Kidney (tissue), 13 donors: ENCODE measurements at regions not wholly inside any gene's neighbourhood (a gene's known extent, or its start where the extent isn't known, plus 50 kb on each side); places are given as distances from the start of the nearest gene placed in this dataset.

Experiments
- DNase-seq, 5 donors: peaks; one replicate each; pipeline ENCODE4 v3.0.0-alpha.2; 2013 to 2020
- FAIRE-seq: peaks from 2 replicates; lab custom pipeline; 2012; peaks lifted over from hg19 to GRCh38; lab: Jason Lieb, UNC
- H3K27ac ChIP-seq, 2 donors: one replicate each; pipeline ENCODE4 v1.7.0; 2013; ENCODE audit warnings: low read depth in 2 of 2, low read length in 2 of 2, inconsistent platforms in 1 of 2
- H3K27me3 ChIP-seq: one replicate; pipeline ENCODE4 v1.7.1; 2013; ENCODE audit warnings: low read length, inconsistent platforms; ENCODE audit not compliant: control insufficient read depth, insufficient read depth
- H3K36me3 ChIP-seq, 3 donors: one replicate each; pipeline versions ENCODE4 v1.7.0 to v1.7.1; 2013; ENCODE audit warnings: low read length in 3 of 3, control low read depth in 1 of 3, inconsistent platforms in 1 of 3; ENCODE audit not compliant: insufficient read depth in 3 of 3, control insufficient read depth in 2 of 3
- H3K4me1 ChIP-seq, 3 donors: one replicate each; pipeline versions ENCODE4 v1.7.0 to v1.7.1; 2013; ENCODE audit warnings: low read length in 3 of 3, inconsistent platforms in 1 of 3, low read depth in 1 of 3; ENCODE audit not compliant: control insufficient read depth in 2 of 3, insufficient read depth in 2 of 3
- H3K4me3 ChIP-seq, 3 donors: one replicate each; pipeline versions ENCODE4 v1.7.0 to v1.8.1; 2013; ENCODE audit warnings: low read length in 3 of 3, control low read depth in 1 of 3, inconsistent platforms in 1 of 3
- H3K9ac ChIP-seq, 3 donors: one replicate each; pipeline versions ENCODE4 v1.7.0 to v1.7.1; 2013; ENCODE audit warnings: low read length in 3 of 3, control low read depth in 1 of 3, inconsistent platforms in 1 of 3
- H3K9me3 ChIP-seq, 3 donors: one replicate each; pipeline versions ENCODE4 v1.7.0 to v1.7.1; 2013; ENCODE audit warnings: low read length in 3 of 3, control low read depth in 1 of 3, inconsistent platforms in 1 of 3; ENCODE audit not compliant: control insufficient read depth in 2 of 3, insufficient read depth in 1 of 3
- intact Hi-C: fragments of 100-400 bp; cut with DNase I; formaldehyde crosslinking; loops from one replicate; pipeline ENCODE4 v1.11.1; 2022
- TF ChIP-seq, protein P1 (sequence below): IDR thresholded peaks from 3 replicates; pipeline ENCODE4 v1.5.1; 2012; ENCODE audit warnings: mild to moderate bottlenecking, moderate library complexity, borderline replicate concordance; ENCODE audit not compliant: insufficient read depth; ENCODE audit errors: extremely low read depth
- donor health status: control.
- donor health status: control.
- donor health status: control.
- donor health status: control.
- donor health status: control.
- donor health status: DM: yes; HTN: yes; CAD: no.
- donor health status: Normal renal cell carcinoma (clear cell type).

DNA sequence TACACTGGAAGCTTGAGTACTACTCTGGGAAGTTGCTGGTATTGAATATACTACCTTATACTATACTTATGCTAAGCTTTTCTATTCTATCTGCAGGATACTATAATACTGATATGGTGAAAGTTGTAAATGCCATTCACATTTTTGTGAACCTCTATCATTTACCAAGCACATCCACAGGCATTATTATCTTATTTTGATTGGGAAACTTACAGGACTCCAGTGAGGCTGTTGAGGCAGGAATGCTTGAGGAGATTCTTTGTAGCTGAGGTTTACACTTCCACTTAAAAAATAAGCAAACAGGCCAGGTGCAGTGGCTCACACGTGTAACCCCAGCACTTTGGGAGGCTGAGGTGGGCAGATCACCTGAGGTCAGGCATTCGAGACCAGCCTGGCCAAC is 442.9 kb downstream of the QKI start:
- Histone ChIP-seq H3K27ac (no peak overlapping the region), H3K36me3 (no peaks in the 10 kb centered on the region), H3K9ac (no peak overlapping the region), H3K4me3 (no peak overlapping the region), H3K9me3 (no peaks in the 10 kb centered on the region), H3K4me1 (no peaks in the 10 kb centered on the region), H3K27me3 (no peaks in the 10 kb centered on the region)
- FAIRE-seq: no peak
- TF ChIP-seq, protein P1, sequence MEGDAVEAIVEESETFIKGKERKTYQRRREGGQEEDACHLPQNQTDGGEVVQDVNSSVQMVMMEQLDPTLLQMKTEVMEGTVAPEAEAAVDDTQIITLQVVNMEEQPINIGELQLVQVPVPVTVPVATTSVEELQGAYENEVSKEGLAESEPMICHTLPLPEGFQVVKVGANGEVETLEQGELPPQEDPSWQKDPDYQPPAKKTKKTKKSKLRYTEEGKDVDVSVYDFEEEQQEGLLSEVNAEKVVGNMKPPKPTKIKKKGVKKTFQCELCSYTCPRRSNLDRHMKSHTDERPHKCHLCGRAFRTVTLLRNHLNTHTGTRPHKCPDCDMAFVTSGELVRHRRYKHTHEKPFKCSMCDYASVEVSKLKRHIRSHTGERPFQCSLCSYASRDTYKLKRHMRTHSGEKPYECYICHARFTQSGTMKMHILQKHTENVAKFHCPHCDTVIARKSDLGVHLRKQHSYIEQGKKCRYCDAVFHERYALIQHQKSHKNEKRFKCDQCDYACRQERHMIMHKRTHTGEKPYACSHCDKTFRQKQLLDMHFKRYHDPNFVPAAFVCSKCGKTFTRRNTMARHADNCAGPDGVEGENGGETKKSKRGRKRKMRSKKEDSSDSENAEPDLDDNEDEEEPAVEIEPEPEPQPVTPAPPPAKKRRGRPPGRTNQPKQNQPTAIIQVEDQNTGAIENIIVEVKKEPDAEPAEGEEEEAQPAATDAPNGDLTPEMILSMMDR: no peak
- DNase-seq: no peak
- intact Hi-C loops: no loop called here

DNA sequence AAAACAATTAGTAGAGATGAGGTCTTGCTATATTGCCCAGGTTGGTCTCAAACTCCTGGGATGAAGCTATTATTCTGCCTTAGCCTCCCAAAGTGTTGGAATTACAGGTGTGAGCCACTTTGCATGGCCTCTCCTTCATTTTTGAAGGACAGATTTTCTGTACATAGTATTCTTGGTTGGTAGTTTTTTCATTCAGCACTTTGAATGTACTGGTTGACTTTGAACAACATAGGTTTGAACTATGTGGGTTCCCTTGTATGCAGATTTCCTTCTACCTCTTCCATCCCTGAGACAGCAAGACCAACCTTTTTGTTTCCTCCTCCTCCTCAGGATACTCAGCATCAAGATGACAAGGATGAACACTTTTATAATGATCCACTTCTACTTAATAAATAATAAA is 436.4 kb downstream of the QKI start:
- no peaks in the 10 kb centered on the region for H3K27me3 ChIP-seq
- FAIRE-seq (no peak), DNase-seq (no peak)
- intact Hi-C loops: no loop called here
- H3K27ac ChIP-seq: no peak overlapping the region
- H3K9me3 ChIP-seq: peaks cover 0 to 10% (median 6%) of the 10 kb centered on the region in 3 donors
- H3K4me1 ChIP-seq: no peaks in the 10 kb centered on the region
- no peak overlapping the region for H3K4me3 ChIP-seq
- TF ChIP-seq, protein P1: no peak
- no peak overlapping the region for H3K9ac ChIP-seq
- no peaks in the 10 kb centered on the region for H3K36me3 ChIP-seq

DNA sequence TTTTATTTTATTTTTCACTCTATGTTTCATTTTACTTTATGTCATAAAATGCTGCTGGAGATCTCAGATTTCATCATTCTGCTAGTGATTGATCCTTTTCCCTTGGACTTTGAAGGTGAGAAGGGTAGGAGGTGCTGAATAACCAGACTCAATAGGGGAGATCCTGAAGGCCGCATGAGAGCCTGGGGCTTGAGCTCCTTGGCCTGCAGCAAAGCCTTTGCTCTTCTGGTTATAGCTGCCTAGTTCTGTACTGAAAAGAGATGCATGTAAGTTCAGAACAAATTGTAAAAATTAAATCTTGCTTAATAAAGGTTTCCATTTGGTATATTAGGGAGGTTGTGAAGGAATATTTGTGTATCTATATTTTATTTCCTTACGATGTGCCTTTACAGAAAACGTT is 430.2 kb downstream of the QKI start:
- H3K4me1 ChIP-seq: no peaks in the 10 kb centered on the region
- no peaks in the 10 kb centered on the region for H3K27me3 ChIP-seq
- H3K9me3 ChIP-seq: peaks cover 0 to 8% (median 0%) of the 10 kb centered on the region in 3 donors
- no peaks in the 10 kb centered on the region for H3K36me3 ChIP-seq
- intact Hi-C loops: no loop called here
- H3K9ac ChIP-seq: no peak overlapping the region
- no peak overlapping the region for H3K4me3 ChIP-seq
- H3K27ac ChIP-seq: no peak overlapping the region
- TF ChIP-seq, protein P1: no peak
- DNase-seq (no peak), FAIRE-seq (no peak)

DNA sequence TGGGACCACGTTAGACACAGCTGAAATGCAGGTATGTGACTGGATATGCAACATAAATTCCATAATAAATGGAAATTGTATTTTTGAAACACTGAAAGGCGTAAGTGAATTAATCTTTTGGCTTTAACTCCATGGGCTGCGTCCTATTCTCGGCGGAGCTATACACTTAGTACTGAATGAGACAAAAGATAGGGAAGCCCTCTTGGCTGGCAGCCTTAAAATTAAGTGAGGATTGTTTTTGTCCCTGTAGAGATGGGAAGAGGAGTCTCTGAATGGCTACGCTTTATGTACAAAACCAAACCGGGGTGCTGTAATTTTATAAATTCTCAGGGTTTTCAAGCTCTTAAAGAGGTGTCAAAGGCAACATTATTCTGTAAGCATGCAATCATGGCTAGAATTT is 429.8 kb downstream of the QKI start:
- Histone ChIP-seq H3K4me3 (no peak overlapping the region), H3K9me3 (peaks cover 0 to 8% (median 0%) of the 10 kb centered on the region in 3 donors), H3K27me3 (no peaks in the 10 kb centered on the region), H3K4me1 (no peaks in the 10 kb centered on the region), H3K36me3 (no peaks in the 10 kb centered on the region), H3K27ac (no peak overlapping the region), H3K9ac (no peak overlapping the region)
- FAIRE-seq: no peak
- no peak for DNase-seq
- intact Hi-C loops: no loop called here
- TF ChIP-seq, protein P1: no peak
